OCI-LY3 (cell line): ENCODE measurements at regions not wholly inside any gene's neighbourhood (a gene's known extent, or its start where the extent isn't known, plus 50 kb on each side); places are given as distances from the start of the nearest gene placed in this dataset.

Experiments used
- EZH2phosphoT487 ChIP-seq: fragments of 200-600 bp; shearing (Covaris generic); IDR thresholded peaks from 2 replicates; pipeline ENCODE4 v1.6.1; 2018; ENCODE audit warnings: antibody characterized with exemption, mixed run types, low read depth
- TF ChIP-seq, protein P1 (sequence below): fragments of 200-600, 300-600 bp; sonication (generic); IDR thresholded peaks from 2 replicates; pipeline ENCODE4 v1.5.1; 2014; ENCODE audit warnings: antibody characterized with exemption, low read length, low read depth

DNA sequence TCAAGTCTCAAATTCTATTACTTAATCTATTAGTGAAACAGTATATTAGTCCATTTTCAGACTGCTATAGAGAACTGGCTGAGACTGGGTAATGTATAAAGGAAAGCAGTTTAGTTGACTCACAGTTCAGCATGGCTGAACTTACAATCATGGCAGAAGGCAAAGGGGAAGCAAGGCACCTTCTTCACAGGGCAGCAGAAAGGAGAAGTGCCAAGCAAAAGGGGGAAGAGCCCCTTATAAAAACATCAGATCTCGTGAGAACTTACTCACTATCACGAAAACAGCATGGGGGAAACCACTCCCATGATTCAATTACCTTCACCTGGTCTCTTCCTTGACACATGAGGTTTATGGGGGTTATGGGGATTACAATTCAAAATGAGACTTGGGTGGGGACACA is 67.9 kb upstream of the CHSY3 start:
- TF ChIP-seq, protein P1, sequence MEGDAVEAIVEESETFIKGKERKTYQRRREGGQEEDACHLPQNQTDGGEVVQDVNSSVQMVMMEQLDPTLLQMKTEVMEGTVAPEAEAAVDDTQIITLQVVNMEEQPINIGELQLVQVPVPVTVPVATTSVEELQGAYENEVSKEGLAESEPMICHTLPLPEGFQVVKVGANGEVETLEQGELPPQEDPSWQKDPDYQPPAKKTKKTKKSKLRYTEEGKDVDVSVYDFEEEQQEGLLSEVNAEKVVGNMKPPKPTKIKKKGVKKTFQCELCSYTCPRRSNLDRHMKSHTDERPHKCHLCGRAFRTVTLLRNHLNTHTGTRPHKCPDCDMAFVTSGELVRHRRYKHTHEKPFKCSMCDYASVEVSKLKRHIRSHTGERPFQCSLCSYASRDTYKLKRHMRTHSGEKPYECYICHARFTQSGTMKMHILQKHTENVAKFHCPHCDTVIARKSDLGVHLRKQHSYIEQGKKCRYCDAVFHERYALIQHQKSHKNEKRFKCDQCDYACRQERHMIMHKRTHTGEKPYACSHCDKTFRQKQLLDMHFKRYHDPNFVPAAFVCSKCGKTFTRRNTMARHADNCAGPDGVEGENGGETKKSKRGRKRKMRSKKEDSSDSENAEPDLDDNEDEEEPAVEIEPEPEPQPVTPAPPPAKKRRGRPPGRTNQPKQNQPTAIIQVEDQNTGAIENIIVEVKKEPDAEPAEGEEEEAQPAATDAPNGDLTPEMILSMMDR, result no peak
- no peak for TF ChIP-seq EZH2phosphoT487
